H1 (cell line): ENCODE measurements at regions not wholly inside any gene's neighbourhood (a gene's known extent, or its start where the extent isn't known, plus 50 kb on each side); places are given as distances from the start of the nearest gene placed in this dataset.

ENCODE experiments used
- ATF3 ChIP-seq: IDR thresholded peaks from 2 replicates; pipeline ENCODE4 v1.6.1; 2011; ENCODE audit warnings: low read depth, mild to moderate bottlenecking, low read length; ENCODE audit not compliant: insufficient read depth
- BRCA1 ChIP-seq: IDR thresholded peaks from 2 replicates; pipeline ENCODE4 v1.6.1; 2012; ENCODE audit warnings: low read depth, low read length, improper control_type of control experiment
- CEBPB ChIP-seq: IDR thresholded peaks from 2 replicates; pipeline ENCODE4 v1.6.1; 2012; ENCODE audit warnings: low read depth, low read length
- CHD1 ChIP-seq: IDR thresholded peaks from 2 replicates; pipeline ENCODE4 v1.6.1; 2012; ENCODE audit warnings: low read depth, low read length, improper control_type of control experiment
- CREB1 ChIP-seq: IDR thresholded peaks from 2 replicates; pipeline ENCODE4 v1.6.1; 2012; ENCODE audit warnings: inconsistent platforms
- CTCF ChIP-seq, 3 experiments: IDR thresholded peaks; 1 replicate in 2 of 3; 2 replicates in 1 of 3; pipeline versions ENCODE4 v1.5.1 to v1.6.1; 2011; ENCODE audit warnings: low read length in 3 of 3, mild to moderate bottlenecking in 3 of 3, inconsistent platforms in 2 of 3, low read depth in 1 of 3, moderate library complexity in 1 of 3; ENCODE audit not compliant: insufficient read depth in 1 of 3; ENCODE audit errors: control extremely low read depth in 1 of 3
- EZH2 ChIP-seq: fragments of 200-600 bp; sonication (generic); IDR thresholded peaks from 2 replicates; pipeline ENCODE4 v1.7.1; 2012; ENCODE audit warnings: low read depth, mild to moderate bottlenecking, moderate library complexity, low read length, inconsistent platforms; ENCODE audit not compliant: severe bottlenecking
- POLR2A ChIP-seq, 2 experiments: IDR thresholded peaks; 1 replicate in 1 of 2; 2 replicates in 1 of 2; pipeline ENCODE4 v1.6.1; 2011; ENCODE audit warnings: low read depth in 2 of 2, low read length in 2 of 2, mild to moderate bottlenecking in 2 of 2; ENCODE audit errors: control extremely low read depth in 1 of 2
- SIRT6 ChIP-seq: IDR thresholded peaks from one replicate; pipeline ENCODE4 v1.7.1; 2012; ENCODE audit warnings: low read length, inconsistent platforms
- SRF ChIP-seq: IDR thresholded peaks from 2 replicates; pipeline ENCODE4 v1.6.1; 2011; ENCODE audit warnings: mild to moderate bottlenecking, low read depth, low read length, moderate library complexity
- TBP ChIP-seq: IDR thresholded peaks from 2 replicates; pipeline ENCODE4 v1.6.1; 2011; ENCODE audit warnings: low read depth, low read length, improper control_type of control experiment
- TEAD4 ChIP-seq: IDR thresholded peaks from 2 replicates; pipeline ENCODE4 v1.6.1; 2012; ENCODE audit warnings: low read depth, low read length, inconsistent platforms, mixed read lengths
- USF2 ChIP-seq: IDR thresholded peaks from 2 replicates; pipeline ENCODE4 v1.6.1; 2011; ENCODE audit warnings: low read length, improper control_type of control experiment

GRCh38 chr15:55106155-55106554 is 90.6 kb downstream of the RSL24D1 start:
- TF ChIP-seq POLR2A (IDR thresholded peaks at IDR 0.05; ENCODE audit: control extremely low read depth in 1 of 2, low read depth in 2 of 2, low read length in 2 of 2) (no peak), CTCF (IDR thresholded peaks at IDR 0.05; ENCODE audit: control extremely low read depth in 1 of 3, insufficient read depth in 1 of 3, low read depth in 1 of 3, low read length in 3 of 3) (no peak), EZH2 (no peak), SRF (no peak), ATF3 (no peak), CHD1 (no peak), USF2 (no peak), TEAD4 (no peak), BRCA1 (no peak), CEBPB (no peak), SIRT6 (no peak), TBP (no peak), CREB1 (no peak)
